ENCODE measurements at regions not wholly inside any gene's neighbourhood (a gene's known extent, or its start where the extent isn't known, plus 50 kb on each side); places are given as distances from the start of the nearest gene placed in this dataset.

DNA sequence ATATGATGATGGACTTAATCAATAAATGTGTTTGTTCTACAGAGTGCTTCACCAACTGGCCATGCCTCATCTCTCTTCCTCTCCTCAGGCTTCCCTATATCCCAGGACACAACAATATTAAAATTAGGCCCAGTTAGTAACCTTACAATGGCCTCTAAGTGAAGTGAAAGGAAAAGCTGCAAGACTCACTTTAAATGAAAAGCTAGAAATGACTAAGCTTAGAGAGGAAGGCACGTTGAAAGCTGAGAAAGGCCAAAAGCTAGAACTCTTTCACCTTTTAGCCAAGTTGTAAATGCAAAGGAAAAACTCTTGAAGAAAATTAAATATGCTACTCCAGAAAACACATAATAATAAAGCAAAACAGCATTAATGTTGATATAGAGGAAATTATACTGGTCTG is 1010.3 kb downstream of the NAALADL2 start (continued):
- TF ChIP-seq, protein P1, sequence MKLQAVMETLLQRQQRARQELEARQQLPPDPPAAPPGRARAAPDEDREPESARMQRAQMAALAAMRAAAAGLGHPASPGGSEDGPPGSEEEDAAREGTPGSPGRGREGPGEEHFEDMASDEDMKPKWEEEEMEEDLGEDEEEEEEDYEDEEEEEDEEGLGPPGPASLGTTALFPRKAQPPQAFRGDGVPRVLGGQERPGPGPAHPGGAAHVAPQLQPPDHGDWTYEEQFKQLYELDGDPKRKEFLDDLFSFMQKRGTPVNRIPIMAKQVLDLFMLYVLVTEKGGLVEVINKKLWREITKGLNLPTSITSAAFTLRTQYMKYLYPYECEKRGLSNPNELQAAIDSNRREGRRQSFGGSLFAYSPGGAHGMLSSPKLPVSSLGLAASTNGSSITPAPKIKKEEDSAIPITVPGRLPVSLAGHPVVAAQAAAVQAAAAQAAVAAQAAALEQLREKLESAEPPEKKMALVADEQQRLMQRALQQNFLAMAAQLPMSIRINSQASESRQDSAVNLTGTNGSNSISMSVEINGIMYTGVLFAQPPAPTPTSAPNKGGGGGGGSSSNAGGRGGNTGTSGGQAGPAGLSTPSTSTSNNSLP (IDR thresholded peaks at IDR 0.05; ENCODE audit: borderline replicate concordance, low read depth, low read length), result no peak
- TF ChIP-seq, protein P2, sequence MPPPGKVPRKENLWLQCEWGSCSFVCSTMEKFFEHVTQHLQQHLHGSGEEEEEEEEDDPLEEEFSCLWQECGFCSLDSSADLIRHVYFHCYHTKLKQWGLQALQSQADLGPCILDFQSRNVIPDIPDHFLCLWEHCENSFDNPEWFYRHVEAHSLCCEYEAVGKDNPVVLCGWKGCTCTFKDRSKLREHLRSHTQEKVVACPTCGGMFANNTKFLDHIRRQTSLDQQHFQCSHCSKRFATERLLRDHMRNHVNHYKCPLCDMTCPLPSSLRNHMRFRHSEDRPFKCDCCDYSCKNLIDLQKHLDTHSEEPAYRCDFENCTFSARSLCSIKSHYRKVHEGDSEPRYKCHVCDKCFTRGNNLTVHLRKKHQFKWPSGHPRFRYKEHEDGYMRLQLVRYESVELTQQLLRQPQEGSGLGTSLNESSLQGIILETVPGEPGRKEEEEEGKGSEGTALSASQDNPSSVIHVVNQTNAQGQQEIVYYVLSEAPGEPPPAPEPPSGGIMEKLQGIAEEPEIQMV (tag; conservative IDR thresholded peaks at IDR 0.05; ENCODE audit: low read depth), result no peak
- TF ChIP-seq PML (IDR thresholded peaks at IDR 0.05; ENCODE audit: low read length) (no peak), SMARCB1 (IDR thresholded peaks at IDR 0.05; ENCODE audit: insufficient read length, low read depth) (no peak)
- TF ChIP-seq, protein P3, sequence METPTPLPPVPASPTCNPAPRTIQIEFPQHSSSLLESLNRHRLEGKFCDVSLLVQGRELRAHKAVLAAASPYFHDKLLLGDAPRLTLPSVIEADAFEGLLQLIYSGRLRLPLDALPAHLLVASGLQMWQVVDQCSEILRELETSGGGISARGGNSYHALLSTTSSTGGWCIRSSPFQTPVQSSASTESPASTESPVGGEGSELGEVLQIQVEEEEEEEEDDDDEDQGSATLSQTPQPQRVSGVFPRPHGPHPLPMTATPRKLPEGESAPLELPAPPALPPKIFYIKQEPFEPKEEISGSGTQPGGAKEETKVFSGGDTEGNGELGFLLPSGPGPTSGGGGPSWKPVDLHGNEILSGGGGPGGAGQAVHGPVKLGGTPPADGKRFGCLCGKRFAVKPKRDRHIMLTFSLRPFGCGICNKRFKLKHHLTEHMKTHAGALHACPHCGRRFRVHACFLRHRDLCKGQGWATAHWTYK (CRISPR knock-in tag; IDR thresholded peaks at IDR 0.05), result no peak
- TF ChIP-seq, protein P4, sequence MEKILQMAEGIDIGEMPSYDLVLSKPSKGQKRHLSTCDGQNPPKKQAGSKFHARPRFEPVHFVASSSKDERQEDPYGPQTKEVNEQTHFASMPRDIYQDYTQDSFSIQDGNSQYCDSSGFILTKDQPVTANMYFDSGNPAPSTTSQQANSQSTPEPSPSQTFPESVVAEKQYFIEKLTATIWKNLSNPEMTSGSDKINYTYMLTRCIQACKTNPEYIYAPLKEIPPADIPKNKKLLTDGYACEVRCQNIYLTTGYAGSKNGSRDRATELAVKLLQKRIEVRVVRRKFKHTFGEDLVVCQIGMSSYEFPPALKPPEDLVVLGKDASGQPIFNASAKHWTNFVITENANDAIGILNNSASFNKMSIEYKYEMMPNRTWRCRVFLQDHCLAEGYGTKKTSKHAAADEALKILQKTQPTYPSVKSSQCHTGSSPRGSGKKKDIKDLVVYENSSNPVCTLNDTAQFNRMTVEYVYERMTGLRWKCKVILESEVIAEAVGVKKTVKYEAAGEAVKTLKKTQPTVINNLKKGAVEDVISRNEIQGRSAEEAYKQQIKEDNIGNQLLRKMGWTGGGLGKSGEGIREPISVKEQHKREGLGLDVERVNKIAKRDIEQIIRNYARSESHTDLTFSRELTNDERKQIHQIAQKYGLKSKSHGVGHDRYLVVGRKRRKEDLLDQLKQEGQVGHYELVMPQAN (IDR thresholded peaks at IDR 0.05; ENCODE audit: borderline replicate concordance), result no peak

All from K562 (cell line).